Vagina (tissue), 2 donors: ENCODE measurements at regions not wholly inside any gene's neighbourhood (a gene's known extent, or its start where the extent isn't known, plus 50 kb on each side); places are given as distances from the start of the nearest gene placed in this dataset.

Experiments
- CTCF ChIP-seq, 3 experiments: fragments of 450-650 bp in 2 of 3; fragments of 200-600 bp in 1 of 3; sonication (generic) in 1 of 3; IDR thresholded peaks; one replicate each; pipeline ENCODE4 v1.5.1; 2017 to 2019; ENCODE audit warnings: antibody characterized with exemption in 3 of 3, mild to moderate bottlenecking in 2 of 3, moderate library complexity in 2 of 3
- POLR2A ChIP-seq, 2 donors: fragments of 450-650 bp; IDR thresholded peaks; one replicate each; pipeline ENCODE4 v1.6.1; 2017; ENCODE audit warnings: antibody characterized with exemption in 2 of 2, mild to moderate bottlenecking in 2 of 2, moderate library complexity in 2 of 2
- POLR2AphosphoS5 ChIP-seq, 2 donors: sonication (generic); formaldehyde crosslinking; IDR thresholded peaks; one replicate each; pipeline ENCODE4 v1.9.0; 2017; ENCODE audit warnings: antibody characterized with exemption in 2 of 2, mild to moderate bottlenecking in 2 of 2, low read depth in 1 of 2; ENCODE audit not compliant: insufficient read depth in 1 of 2

- TF ChIP-seq POLR2A (IDR thresholded peaks at IDR 0.05) = no peak
- TF ChIP-seq CTCF (IDR thresholded peaks at IDR 0.05) = no peak
- TF ChIP-seq POLR2AphosphoS5 (IDR thresholded peaks at IDR 0.05; ENCODE audit: insufficient read depth in 1 of 2, low read depth in 1 of 2) = no peak
Observed at GRCh38 chr7:13189668-13190067, 502.2 kb downstream of the ARL4A start.
